HG03095 (cell line): ENCODE measurements at regions not wholly inside any gene's neighbourhood (a gene's known extent, or its start where the extent isn't known, plus 50 kb on each side); places are given as distances from the start of the nearest gene placed in this dataset.

Experiments
- ATAC-seq: cut with Tn5 transposase; IDR thresholded peaks from one replicate; pipeline ENCODE4 v1.9.1; 2021; ENCODE audit warnings: moderate library complexity; ENCODE audit not compliant: unreplicated experiment

GRCh38 chr4:125994024-125994423 lies 679.3 kb downstream of the FAT4 start:
- ATAC-seq: no peak

DNA sequence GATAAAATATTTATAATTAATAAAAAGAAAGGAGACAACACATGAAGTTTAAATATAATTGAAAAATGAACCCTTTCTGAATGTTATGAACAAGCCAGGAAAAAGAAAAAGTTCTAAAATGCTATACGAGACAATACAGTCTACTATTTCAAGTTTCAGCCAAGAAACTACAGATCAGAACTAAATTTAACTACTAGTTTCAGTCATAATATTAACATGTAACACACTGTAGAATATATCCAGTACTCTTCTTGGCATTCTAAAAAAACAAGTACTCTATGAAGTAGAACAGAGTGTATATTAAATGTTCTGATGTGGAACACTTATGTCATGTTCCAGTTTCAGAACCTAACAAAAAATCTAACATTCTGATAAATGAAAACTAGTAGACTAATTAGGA lies 679.7 kb downstream of the FAT4 start:
- ATAC-seq: no peak

- ATAC-seq: no peak
Observed at GRCh38 chr4:126004941-126005340, 690.2 kb downstream of the FAT4 start.

DNA sequence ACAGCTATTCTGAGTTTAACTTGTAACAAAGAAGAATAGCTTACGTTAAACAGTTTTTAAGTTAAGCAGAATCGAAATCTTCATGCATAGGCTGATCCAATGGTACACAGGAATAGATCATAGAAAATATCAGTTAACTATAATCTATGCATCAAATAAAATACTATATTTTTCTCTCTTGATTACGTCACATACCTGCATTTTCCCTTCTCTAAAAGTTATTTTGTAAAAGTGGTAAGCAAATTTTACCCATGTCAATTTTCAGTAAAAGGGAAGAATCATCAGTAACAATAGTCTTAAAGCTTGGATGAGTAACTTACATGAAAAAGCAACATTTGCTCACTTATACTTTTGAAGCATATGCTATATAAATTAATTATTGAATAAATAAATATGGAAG lies 692.4 kb downstream of the FAT4 start:
- ATAC-seq: no peak

DNA sequence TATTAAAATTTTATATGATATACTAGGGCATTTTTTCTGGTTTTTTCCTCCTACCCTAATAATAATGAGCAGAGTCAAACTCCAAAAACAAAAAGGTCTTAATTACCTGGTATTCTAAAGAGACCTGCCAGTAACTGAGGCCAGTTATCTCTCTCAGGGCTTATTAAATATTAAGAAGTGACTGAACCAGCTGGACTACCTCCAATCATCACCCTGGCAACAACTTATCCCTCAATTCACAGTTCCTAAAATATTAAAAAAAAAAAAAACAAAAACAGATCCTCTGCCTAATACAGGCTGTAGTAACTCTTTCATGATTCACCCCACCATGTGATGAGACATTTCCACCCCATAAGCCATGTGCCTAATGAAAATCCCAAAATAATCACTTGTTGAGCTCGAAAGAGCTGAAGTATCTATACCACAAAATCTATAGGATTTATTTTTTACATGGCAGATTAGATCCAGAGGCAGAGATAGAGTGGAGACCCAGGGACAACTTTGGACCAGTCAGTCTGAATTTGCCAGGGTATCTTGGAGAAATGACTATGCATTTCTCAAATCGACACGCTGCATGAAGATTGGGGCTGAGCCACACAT lies 698.0 kb downstream of the FAT4 start:
- no peak for ATAC-seq

GRCh38 chr4:126018274-126018673 lies 703.5 kb downstream of the FAT4 start:
- no peak for ATAC-seq

DNA sequence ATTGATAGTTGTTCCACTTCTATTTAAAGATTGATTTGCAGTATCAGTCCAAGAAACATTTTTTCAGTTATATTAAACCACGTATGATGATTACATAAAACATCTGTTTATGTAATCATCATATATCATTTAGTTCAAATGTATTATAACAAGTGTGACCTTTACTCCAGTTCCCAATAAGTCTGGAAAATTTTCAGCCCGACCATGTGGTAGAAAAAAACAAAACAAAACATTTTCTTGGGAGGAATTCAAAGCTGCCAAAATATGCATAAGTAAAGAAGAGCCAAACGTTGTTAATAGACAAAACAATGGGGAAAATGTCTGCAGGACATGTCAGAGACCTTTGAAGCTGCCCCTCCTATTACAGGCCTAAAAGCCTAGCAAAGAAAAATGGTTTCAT lies 709.1 kb downstream of the FAT4 start:
- ATAC-seq: no peak

- no peak for ATAC-seq
Observed at GRCh38 chr4:126027601-126028000, 712.8 kb downstream of the FAT4 start.

GRCh38 chr4:126028876-126029275 lies 714.1 kb downstream of the FAT4 start:
- no peak for ATAC-seq

DNA sequence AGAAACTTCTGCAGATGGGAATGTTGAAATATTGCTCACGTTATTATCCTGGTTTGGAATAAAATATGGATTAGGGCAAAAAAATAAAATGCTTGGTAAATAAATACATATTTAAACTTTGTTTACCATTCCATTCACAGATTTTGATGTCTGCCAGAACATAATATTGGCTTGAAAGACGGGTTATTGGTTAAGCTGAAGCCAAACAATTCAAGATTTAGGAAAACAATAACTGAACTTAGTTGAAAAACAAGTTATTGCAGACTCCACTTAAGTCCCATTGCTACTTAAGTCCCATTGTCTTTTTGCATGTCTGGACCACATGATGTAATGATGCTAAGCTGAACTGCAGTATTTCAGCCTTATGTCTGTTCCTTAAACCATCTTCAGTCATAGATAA lies 722.5 kb downstream of the FAT4 start:
- ATAC-seq: no peak

DNA sequence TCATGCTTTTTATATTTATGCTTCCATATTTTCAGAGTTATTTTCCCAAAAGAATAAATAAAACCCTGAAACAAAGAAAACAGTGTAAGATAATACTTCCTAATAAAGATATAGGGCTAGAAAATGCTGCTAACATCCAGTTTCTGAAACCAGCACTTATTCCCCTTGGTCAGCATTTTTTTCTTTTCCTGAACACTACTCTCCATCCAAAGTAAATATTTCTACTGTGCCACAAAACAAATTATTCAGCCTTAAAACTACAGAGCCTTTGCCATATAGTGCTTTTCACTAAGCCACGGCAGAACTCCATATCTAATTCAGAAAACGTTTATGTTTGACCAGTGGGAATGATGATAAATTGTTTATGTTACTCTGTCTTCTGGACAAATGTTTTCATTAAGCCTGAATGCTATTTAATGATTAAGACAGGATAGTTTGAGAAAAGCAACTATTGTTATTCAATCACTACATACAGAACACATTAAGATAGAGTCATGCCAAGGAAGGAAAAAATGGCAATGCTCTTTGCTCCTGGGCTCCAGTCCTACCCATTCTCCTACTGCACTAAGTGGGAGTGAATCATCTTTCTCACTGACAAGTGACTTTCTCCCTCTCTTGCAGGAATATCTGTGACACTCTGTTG lies 723.9 kb downstream of the FAT4 start:
- ATAC-seq: no peak

DNA sequence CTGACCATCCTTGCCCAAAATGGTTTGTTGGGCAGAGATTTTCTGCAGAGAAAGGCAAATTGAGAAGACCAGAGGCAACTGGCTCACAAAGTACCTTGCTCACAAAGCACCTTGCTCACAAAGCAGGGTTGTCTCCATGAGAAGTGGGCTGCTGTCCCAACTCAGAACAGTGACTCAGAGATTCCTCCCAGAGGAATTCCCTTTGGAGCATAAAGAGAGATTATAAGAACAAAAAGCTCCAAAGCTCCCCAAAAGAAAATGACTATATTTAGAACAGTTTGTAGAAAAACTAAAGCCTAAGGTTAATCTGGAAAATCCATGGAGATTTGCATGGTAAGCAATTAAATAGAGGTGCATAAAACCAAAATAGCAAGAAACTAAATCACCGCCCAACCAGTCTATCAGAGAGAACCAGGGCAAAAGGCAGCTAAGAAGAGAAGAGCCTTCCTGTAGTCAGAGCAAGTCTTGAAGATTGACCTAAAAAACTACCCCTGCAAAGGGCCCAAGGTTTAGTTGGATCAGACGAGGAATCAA lies 731.4 kb downstream of the FAT4 start:
- ATAC-seq: no peak

DNA sequence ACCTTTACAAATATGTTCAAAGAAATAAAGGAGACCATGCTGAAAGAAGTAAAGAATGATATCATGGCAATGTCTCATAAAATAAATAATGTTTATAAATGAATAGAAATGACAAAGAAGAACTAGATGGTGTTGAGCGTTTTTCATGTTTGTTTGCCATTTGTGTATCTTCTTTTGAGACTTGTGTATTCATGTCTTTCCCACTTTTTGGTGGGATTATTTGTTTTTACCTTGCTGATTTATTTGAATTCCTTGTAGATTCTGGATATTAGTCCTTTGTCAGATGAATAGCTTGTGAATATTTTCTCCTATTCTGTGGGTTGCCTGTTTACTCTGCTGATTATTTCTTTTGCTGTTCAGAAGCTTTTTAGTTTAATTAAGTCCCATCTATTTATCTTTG lies 732.4 kb downstream of the FAT4 start:
- no peak for ATAC-seq

- ATAC-seq: no peak
Observed at GRCh38 chr4:126051689-126052424, 737.1 kb downstream of the FAT4 start.

- ATAC-seq: no peak
Observed at GRCh38 chr4:126056116-126056650, 741.4 kb downstream of the FAT4 start.

- ATAC-seq: no peak
Observed at GRCh38 chr4:126057371-126057770, 742.6 kb downstream of the FAT4 start.

DNA sequence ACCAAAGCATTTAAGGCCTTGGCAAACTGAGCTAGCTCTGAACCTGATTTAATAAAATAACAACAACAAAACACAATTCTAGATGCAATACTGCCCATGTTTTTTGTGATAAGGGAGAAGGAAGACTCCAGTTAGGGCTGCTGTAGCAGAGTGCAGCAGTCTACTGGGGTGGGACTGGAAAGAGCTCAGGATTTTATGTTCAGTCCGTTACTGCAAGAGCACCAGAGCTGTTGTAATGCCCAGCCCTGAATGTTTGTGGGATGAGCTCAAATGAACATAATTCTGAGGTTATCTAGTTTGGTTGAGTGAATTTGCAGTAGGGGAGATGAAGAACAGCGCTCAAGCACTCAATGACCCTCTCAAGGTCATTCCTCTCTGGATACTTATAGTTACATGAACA lies 743.8 kb downstream of the FAT4 start:
- ATAC-seq: no peak

GRCh38 chr4:126061655-126062054 lies 746.9 kb downstream of the FAT4 start:
- no peak for ATAC-seq

- ATAC-seq: no peak
Observed at GRCh38 chr4:126065016-126065415, 750.3 kb downstream of the FAT4 start.

DNA sequence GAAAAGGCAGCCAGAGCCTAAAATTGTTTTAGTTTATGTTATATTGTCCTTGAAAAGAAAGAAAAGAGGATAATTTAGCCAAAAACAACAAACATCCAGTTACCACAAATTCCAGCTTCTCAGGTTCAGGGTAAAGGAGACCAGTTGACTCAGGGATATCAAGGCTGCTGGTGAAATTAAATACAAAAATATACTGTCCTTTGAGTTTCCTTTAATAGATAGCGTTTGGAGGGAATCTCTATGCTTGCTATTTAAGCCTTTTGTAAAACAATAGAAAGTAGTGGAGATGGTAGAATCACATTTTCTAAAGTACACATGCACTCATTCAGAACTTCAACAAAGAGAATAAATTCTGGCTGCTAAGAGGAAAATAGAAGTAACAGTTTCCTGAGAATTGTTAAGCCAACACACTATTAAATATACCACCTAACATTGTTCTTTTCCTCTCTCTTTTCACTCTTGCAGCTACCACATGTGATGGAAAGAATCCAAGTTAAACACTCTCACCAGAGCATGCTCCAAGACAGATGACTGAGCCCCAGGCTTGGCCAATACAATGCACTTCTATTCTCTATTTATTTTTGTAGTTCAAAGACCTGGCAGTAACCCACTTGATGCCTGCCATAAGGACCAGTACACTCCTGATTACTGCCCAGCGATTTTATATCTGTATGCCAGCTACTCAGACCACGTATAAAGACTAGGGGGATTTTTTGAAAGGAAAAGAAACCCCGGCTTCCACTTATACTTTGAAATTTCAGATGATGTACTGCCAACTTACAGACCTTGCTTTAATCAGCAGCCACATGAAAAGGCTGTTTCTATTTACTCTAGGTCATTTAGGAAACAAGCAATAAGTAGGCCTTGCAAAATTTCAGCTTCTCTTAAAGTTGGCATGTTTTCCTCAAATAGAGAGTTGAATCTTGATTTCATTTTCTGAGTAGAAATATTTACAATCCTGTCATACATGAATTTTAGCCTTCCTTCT lies 756.9 kb downstream of the FAT4 start:
- ATAC-seq: no peak

- no peak for ATAC-seq
Observed at GRCh38 chr4:126081336-126081735, 766.6 kb downstream of the FAT4 start.
